B cell (primary cell): ENCODE measurements at regions not wholly inside any gene's neighbourhood (a gene's known extent, or its start where the extent isn't known, plus 50 kb on each side); places are given as distances from the start of the nearest gene placed in this dataset.
A peak's percentile ranks its signal among the peaks of the same experiment; 100 is the strongest.

ENCODE experiments used
- ATAC-seq: fragments of 200-7000 bp; cut with Tn5 transposase; one replicate; pipeline ENCODE4 v1.10.0; 2021; ENCODE audit warnings: low read depth, mild to moderate bottlenecking, moderate number of reproducible peaks, moderate library complexity
- CTCF ChIA-PET: fragments of 350-600 bp; sonication (Branson Sonifier 250); formaldehyde crosslinking; loops from one replicate; lab custom pipeline; 2021; ENCODE audit warnings: antibody characterized with exemption, inconsistent platforms; lab: Charles Lee
- POLR2A ChIA-PET: fragments of 350-600 bp; sonication (Branson Sonifier 250); formaldehyde crosslinking; loops from one replicate; lab custom pipeline; 2021; ENCODE audit warnings: antibody characterized with exemption; lab: Charles Lee
- DNase-seq: peaks from one replicate; pipeline ENCODE4 v3.0.0; 2013
- H2AFZ ChIP-seq: 2 replicates; pipeline ENCODE4 v1.6.1; 2012; ENCODE audit warnings: mild to moderate bottlenecking, low read depth, low read length; ENCODE audit not compliant: insufficient read depth, poor library complexity, severe bottlenecking
- H3K27ac ChIP-seq, 2 donors: 1 replicate in 1 of 2; 2 replicates in 1 of 2; pipeline ENCODE4 v1.5.1; 2012 to 2013; ENCODE audit warnings: low read length in 2 of 2, mild to moderate bottlenecking in 2 of 2, moderate library complexity in 1 of 2
- H3K27me3 ChIP-seq, 4 experiments: fragments of 200-600 bp in 1 of 4; sonication (generic) in 1 of 4; replicated peaks in 1 of 4; 1 replicate in 2 of 4; 2 replicates in 2 of 4; pipeline versions ENCODE4 v1.6.1 to v1.7.0; 2013 to 2016; ENCODE audit warnings: low read length in 3 of 4, mild to moderate bottlenecking in 2 of 4, mixed read lengths in 1 of 4, moderate library complexity in 1 of 4; ENCODE audit not compliant: insufficient read depth in 4 of 4, control insufficient read depth in 3 of 4; ENCODE audit errors: control extremely low read depth in 1 of 4
- H3K36me3 ChIP-seq, 2 experiments: replicated peaks in 1 of 2; 1 replicate in 1 of 2; 2 replicates in 1 of 2; pipeline versions ENCODE4 v1.6.1 to v1.7.1; 2013; ENCODE audit warnings: low read length in 1 of 2; ENCODE audit not compliant: insufficient read depth in 2 of 2, control insufficient read depth in 1 of 2; ENCODE audit errors: control extremely low read depth in 1 of 2, extremely low read depth in 1 of 2
- H3K4me1 ChIP-seq, 2 donors: fragments of 200-600 bp in 1 of 2; sonication (generic) in 1 of 2; 1 replicate in 1 of 2; 2 replicates in 1 of 2; pipeline versions ENCODE4 v1.5.1 to v1.6.1; 2013 to 2017; ENCODE audit warnings: low read length in 2 of 2; ENCODE audit not compliant: control insufficient read depth in 2 of 2, insufficient read depth in 2 of 2
- H3K4me2 ChIP-seq: replicated peaks from 2 replicates; pipeline ENCODE3; 2012; ENCODE audit warnings: mild to moderate bottlenecking, low read depth, low read length; ENCODE audit not compliant: poor library complexity, severe bottlenecking
- H3K4me3 ChIP-seq, 5 experiments: fragments of 200-600 bp in 1 of 5; sonication (generic) in 1 of 5; 1 replicate in 3 of 5; 2 replicates in 2 of 5; pipeline versions ENCODE4 v1.5.1 to v1.7.0; 2011 to 2016; ENCODE audit warnings: low read length in 4 of 5, mild to moderate bottlenecking in 4 of 5, low read depth in 2 of 5, control low read depth in 1 of 5, moderate library complexity in 1 of 5; ENCODE audit not compliant: insufficient read depth in 1 of 5; ENCODE audit errors: control extremely low read depth in 1 of 5, extremely low read depth in 1 of 5
- H3K79me2 ChIP-seq: fragments of 200-600 bp; sonication (generic); one replicate; pipeline ENCODE4 v1.6.0; 2016; ENCODE audit warnings: low read length; ENCODE audit not compliant: control insufficient read depth, insufficient read depth
- H3K9ac ChIP-seq: fragments of 200-600 bp; sonication (generic); 2 replicates; pipeline ENCODE4 v1.6.1; 2017; ENCODE audit warnings: mild to moderate bottlenecking, low read length, moderate library complexity
- H3K9me3 ChIP-seq, 3 donors: one replicate each; pipeline versions ENCODE4 v1.6.1 to v1.7.1; 2013; ENCODE audit warnings: low read length in 2 of 3; ENCODE audit not compliant: control insufficient read depth in 2 of 3, insufficient read depth in 1 of 3; ENCODE audit errors: control extremely low read depth in 1 of 3
- H4K20me1 ChIP-seq: 2 replicates; pipeline ENCODE4 v1.6.0; 2012; ENCODE audit warnings: mild to moderate bottlenecking, low read length; ENCODE audit not compliant: insufficient read depth, control insufficient read depth, poor library complexity, severe bottlenecking
- H3K27ac Mint-ChIP-seq: one replicate; pipeline ENCODE4 v1.8.0; 2021; ENCODE audit warnings: mixed read lengths
- H3K27me3 Mint-ChIP-seq: one replicate; pipeline ENCODE4 v1.8.0; 2021; ENCODE audit warnings: mixed read lengths
- H3K4me1 Mint-ChIP-seq: one replicate; pipeline ENCODE4 v1.8.0; 2021; ENCODE audit warnings: mixed read lengths
- H3K4me3 Mint-ChIP-seq: one replicate; pipeline ENCODE4 v1.8.0; 2021; ENCODE audit warnings: mixed read lengths
- H3K9me3 Mint-ChIP-seq: one replicate; pipeline ENCODE4 v1.8.0; 2022; ENCODE audit warnings: mixed read lengths; ENCODE audit not compliant: insufficient read depth
- EZH2 ChIP-seq: IDR thresholded peaks from 2 replicates; pipeline ENCODE4 v1.6.1; 2012; ENCODE audit warnings: borderline replicate concordance, low read depth, mild to moderate bottlenecking, moderate library complexity, low read length; ENCODE audit not compliant: insufficient read depth, poor library complexity, severe bottlenecking
- WGBS: methylation state at CpG from one replicate; pipeline ENCODE4 v1.1.5; 2013; ENCODE audit warnings: missing lambda C conversion rate; ENCODE audit not compliant: insufficient coverage; 5-methylcytosine and 5-hydroxymethylcytosine counted together
- intact Hi-C: fragments of 100-400 bp; cut with micrococcal nuclease; formaldehyde crosslinking; loops from one replicate; pipeline ENCODE4 v1.10.0; 2022
- TF ChIP-seq, protein P1 (sequence below): fragments of 200-600 bp; IDR thresholded peaks from one replicate; pipeline ENCODE4 v1.8.0; 2022; ENCODE audit warnings: antibody characterized with exemption, mild to moderate bottlenecking

DNA sequence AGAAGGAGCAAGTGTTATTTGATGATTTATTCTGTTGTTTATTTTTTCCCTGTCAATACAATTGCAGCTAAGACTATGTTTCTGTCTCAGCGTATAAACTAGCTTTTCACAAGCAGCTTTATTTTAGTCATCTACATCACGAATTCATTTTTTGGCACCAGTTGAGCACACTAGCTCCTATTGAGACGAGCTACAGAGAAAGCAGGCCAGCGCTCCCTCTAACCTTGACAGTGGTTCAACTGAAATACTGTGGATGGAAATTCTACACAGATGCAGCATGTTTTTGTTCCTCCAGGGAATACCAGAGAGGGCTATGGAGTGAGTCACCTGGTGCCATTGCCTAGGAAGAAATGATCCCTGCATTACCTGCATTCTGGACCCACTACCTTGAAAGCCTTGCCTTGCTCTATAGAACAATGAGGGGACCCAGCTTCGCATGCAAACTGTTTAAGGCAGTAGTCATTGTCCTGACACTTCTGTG, 108.2 kb upstream of the ARHGAP42 start:
- H3K27me3 ChIP-seq = peaks cover 0 to 3% (median 0%) of the 10 kb centered on the region in 4 experiments
- WGBS = 100% methylated on average over 3 of the region's 5 CpGs
- Mint-ChIP-seq H3K27ac (no peak overlapping the region), H3K4me1 (peaks cover 2% of the 10 kb centered on the region), H3K9me3 (no peaks in the 10 kb centered on the region), H3K4me3 (no peak overlapping the region), H3K27me3 (peaks cover 6% of the 10 kb centered on the region)
- ChIA-PET POLR2A (no interaction called here), CTCF (interaction anchor here (1.0 to 4.3 kb wide), 14 partner anchors 11 to 484 kb away, joined by 3 to 69 read pairs (median 9); no protein-coding TSS in a partner anchor)
- H3K9ac ChIP-seq = no peak overlapping the region
- H3K27ac ChIP-seq = no peak overlapping the region
- intact Hi-C loops = loop anchor here (10.0 kb wide), 1 partner anchor 1266 kb away; no protein-coding TSS in a partner anchor
- H4K20me1 ChIP-seq = no peaks in the 10 kb centered on the region
- no peak overlapping the region for H2AFZ ChIP-seq
- H3K4me3 ChIP-seq = no peak overlapping the region
- H3K4me1 ChIP-seq = peaks cover 7% of the 10 kb centered on the region in 2 donors
- H3K4me2 ChIP-seq = no peak overlapping the region
- no peaks in the 10 kb centered on the region for H3K79me2 ChIP-seq
- no peak for ATAC-seq
- H3K9me3 ChIP-seq = no peaks in the 10 kb centered on the region
- no peak for DNase-seq
- no peaks in the 10 kb centered on the region for H3K36me3 ChIP-seq
- no peak for TF ChIP-seq EZH2
- TF ChIP-seq, protein P1, sequence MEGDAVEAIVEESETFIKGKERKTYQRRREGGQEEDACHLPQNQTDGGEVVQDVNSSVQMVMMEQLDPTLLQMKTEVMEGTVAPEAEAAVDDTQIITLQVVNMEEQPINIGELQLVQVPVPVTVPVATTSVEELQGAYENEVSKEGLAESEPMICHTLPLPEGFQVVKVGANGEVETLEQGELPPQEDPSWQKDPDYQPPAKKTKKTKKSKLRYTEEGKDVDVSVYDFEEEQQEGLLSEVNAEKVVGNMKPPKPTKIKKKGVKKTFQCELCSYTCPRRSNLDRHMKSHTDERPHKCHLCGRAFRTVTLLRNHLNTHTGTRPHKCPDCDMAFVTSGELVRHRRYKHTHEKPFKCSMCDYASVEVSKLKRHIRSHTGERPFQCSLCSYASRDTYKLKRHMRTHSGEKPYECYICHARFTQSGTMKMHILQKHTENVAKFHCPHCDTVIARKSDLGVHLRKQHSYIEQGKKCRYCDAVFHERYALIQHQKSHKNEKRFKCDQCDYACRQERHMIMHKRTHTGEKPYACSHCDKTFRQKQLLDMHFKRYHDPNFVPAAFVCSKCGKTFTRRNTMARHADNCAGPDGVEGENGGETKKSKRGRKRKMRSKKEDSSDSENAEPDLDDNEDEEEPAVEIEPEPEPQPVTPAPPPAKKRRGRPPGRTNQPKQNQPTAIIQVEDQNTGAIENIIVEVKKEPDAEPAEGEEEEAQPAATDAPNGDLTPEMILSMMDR = no peak

DNA sequence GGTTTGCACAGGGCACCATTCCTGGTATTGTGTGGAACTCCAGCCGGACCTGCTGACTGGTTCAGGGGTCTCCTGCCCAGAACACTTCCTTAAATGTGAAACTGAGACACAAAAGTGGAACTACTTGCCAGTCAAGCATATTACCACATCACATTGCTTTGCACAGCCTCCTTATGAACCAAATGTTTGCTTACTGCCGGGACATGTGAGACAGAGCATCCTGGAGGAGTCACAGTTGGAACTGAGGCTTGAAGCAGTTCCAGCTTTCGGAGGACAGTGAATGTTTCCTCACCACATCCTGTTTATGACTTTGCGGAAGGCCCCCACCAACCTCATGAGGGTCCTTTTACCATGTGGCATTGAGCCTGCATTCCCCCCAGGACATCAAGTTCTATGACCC, 105.8 kb upstream of the ARHGAP42 start:
- H3K36me3 ChIP-seq = no peaks in the 10 kb centered on the region
- H3K9me3 ChIP-seq = no peaks in the 10 kb centered on the region
- H3K4me3 ChIP-seq = peak overlapping the region in 1 of 5 experiments; percentile 7
- H3K4me2 ChIP-seq = peak overlapping the region; percentile 17
- no peak overlapping the region for H3K9ac ChIP-seq
- TF ChIP-seq EZH2 = no peak
- TF ChIP-seq, protein P1 = no peak
- Mint-ChIP-seq H3K27ac (no peak overlapping the region), H3K9me3 (no peaks in the 10 kb centered on the region), H3K4me1 (peaks cover 2% of the 10 kb centered on the region), H3K4me3 (no peak overlapping the region), H3K27me3 (peaks cover 17% of the 10 kb centered on the region)
- H4K20me1 ChIP-seq = no peaks in the 10 kb centered on the region
- peaks cover 7% of the 10 kb centered on the region in 2 donors for H3K4me1 ChIP-seq
- POLR2A ChIA-PET = no interaction called here
- DNase-seq (peak; percentile 28), ATAC-seq (peak; percentile 14)
- H3K27ac ChIP-seq = no peak overlapping the region
- CTCF ChIA-PET = no interaction called here
- intact Hi-C loops = no loop called here
- no peak overlapping the region for H2AFZ ChIP-seq
- peaks cover 0 to 8% (median 2%) of the 10 kb centered on the region in 4 experiments for H3K27me3 ChIP-seq
- no peaks in the 10 kb centered on the region for H3K79me2 ChIP-seq
- WGBS = 34% methylated on average over 4 of the region's 4 CpGs
